HepG2 (cell line): ENCODE measurements at regions not wholly inside any gene's neighbourhood (a gene's known extent, or its start where the extent isn't known, plus 50 kb on each side); places are given as distances from the start of the nearest gene placed in this dataset.

Experiments used
- ARNTL ChIP-seq: sonication (generic); formaldehyde crosslinking; IDR thresholded peaks from 2 replicates; pipeline ENCODE4 v1.4.0; 2020; ENCODE audit warnings: mild to moderate bottlenecking, missing genetic modification reagents
- FLYWCH1 ChIP-seq: sonication (generic); formaldehyde crosslinking; IDR thresholded peaks from 2 replicates; pipeline ENCODE4 v1.8.1; 2023; ENCODE audit warnings: mild to moderate bottlenecking, missing genetic modification reagents
- GATA4 ChIP-seq: sonication (generic); IDR thresholded peaks from 2 replicates; pipeline ENCODE4 v1.6.1; 2016; ENCODE audit warnings: antibody characterized with exemption, low read depth, borderline replicate concordance
- GZF1 ChIP-seq: sonication (generic); formaldehyde crosslinking; IDR thresholded peaks from 2 replicates; pipeline ENCODE4 v1.5.1; 2020; ENCODE audit warnings: mild to moderate bottlenecking, missing genetic modification reagents
- HCFC1 ChIP-seq: fragments of 150-350 bp; IDR thresholded peaks from 2 replicates; pipeline ENCODE4 v1.6.1; 2014; ENCODE audit warnings: low read depth, low read length
- HNF4A ChIP-seq: sonication (generic); formaldehyde crosslinking; IDR thresholded peaks from 2 replicates; pipeline ENCODE4 v1.4.0; 2020; ENCODE audit warnings: missing genetic modification reagents
- NCOA2 ChIP-seq: sonication (generic); formaldehyde crosslinking; IDR thresholded peaks from 2 replicates; pipeline ENCODE4 v1.8.0; 2022; ENCODE audit warnings: inconsistent platforms
- NCOR1 ChIP-seq: fragments of 200-600 bp; sonication (generic); IDR thresholded peaks from 2 replicates; pipeline ENCODE4 v1.7.0; 2017; ENCODE audit warnings: antibody characterized with exemption, low read length, borderline replicate concordance
- NRL ChIP-seq: sonication (generic); formaldehyde crosslinking; IDR thresholded peaks from 2 replicates; pipeline ENCODE4 v1.5.0; 2020; ENCODE audit warnings: missing genetic modification reagents, mild to moderate bottlenecking, moderate library complexity, borderline replicate concordance
- REPIN1 ChIP-seq: sonication (generic); formaldehyde crosslinking; IDR thresholded peaks from 2 replicates; pipeline ENCODE4 v1.8.0; 2022; ENCODE audit warnings: missing genetic modification reagents, low read depth, mild to moderate bottlenecking, borderline replicate concordance
- SKI ChIP-seq: fragments of 450-650 bp; IDR thresholded peaks from one replicate; pipeline ENCODE4 v1.6.1; 2018; ENCODE audit warnings: mild to moderate bottlenecking; ENCODE audit not compliant: partially characterized antibody
- TRIM22 ChIP-seq: fragments of 450-650 bp; IDR thresholded peaks from 2 replicates; pipeline ENCODE4 v1.6.1; 2017
- ZBTB34 ChIP-seq: sonication (generic); formaldehyde crosslinking; IDR thresholded peaks from 2 replicates; pipeline ENCODE4 v1.8.0; 2022; ENCODE audit warnings: mild to moderate bottlenecking, missing genetic modification reagents
- ZNF615 ChIP-seq: sonication (generic); formaldehyde crosslinking; IDR thresholded peaks from 2 replicates; pipeline ENCODE4 v1.5.0; 2020; ENCODE audit warnings: mild to moderate bottlenecking, missing genetic modification reagents, borderline replicate concordance
- ZNF709 ChIP-seq: sonication (generic); formaldehyde crosslinking; IDR thresholded peaks from 2 replicates; pipeline ENCODE4 v1.5.0; 2020; ENCODE audit warnings: mild to moderate bottlenecking, missing genetic modification reagents
- ZNF724P ChIP-seq: sonication (generic); formaldehyde crosslinking; IDR thresholded peaks from 2 replicates; pipeline ENCODE4 v1.8.0; 2022; ENCODE audit warnings: missing genetic modification reagents, borderline replicate concordance
- TF ChIP-seq, protein P1 (sequence below): sonication (generic); formaldehyde crosslinking; IDR thresholded peaks from 2 replicates; pipeline ENCODE4 v1.8.0; 2023; ENCODE audit warnings: mild to moderate bottlenecking, missing genetic modification reagents
- TF ChIP-seq, protein P2 (sequence below): sonication (generic); formaldehyde crosslinking; IDR thresholded peaks from 2 replicates; pipeline ENCODE4 v1.9.0; 2021; ENCODE audit warnings: missing genetic modification reagents, borderline replicate concordance
- TF ChIP-seq, protein P3 (sequence below): sonication (generic); formaldehyde crosslinking; IDR thresholded peaks from 2 replicates; pipeline ENCODE4 v1.4.0; 2020; ENCODE audit warnings: missing genetic modification reagents, borderline replicate concordance

DNA sequence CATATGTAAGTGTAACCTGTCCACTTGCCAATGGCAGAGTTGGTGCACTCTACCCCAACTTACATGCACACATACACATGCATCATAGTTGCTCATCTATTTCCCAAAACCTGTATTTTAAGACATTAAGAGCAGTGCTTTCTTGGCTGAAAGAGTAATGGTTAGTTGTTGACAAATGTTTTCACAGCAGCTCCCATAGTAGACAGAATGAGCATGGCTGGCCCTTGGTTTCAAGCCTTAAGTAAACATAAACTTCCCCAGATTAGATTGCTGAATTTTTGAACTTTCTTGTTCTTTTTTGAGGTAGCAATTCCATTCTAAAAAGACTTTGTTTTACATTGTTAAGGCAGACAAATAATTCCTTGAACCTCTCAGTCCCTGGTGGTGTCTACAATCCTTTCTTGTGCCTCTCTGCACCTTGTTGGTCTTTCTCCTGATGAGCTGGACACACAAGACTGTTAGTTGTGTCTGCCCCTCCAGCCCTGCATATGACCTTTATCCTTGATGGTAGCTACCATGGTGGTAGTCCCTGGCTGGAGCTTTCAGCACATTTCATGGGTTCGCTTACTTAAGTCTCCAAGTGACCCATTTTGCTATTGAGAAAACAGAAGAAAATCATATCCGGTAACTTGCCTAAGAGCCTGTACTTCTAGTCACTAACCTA lies 580.1 kb upstream of the ID2 start (continued):
- TF ChIP-seq ZNF724P (CRISPR knock-in tag) = no peak
- TF ChIP-seq FLYWCH1 (CRISPR knock-in tag) = no peak
- TF ChIP-seq NCOA2 (CRISPR knock-in tag) = no peak
- TF ChIP-seq TRIM22 = no peak
- no peak for TF ChIP-seq SKI
- TF ChIP-seq NRL = no peak
- TF ChIP-seq, protein P1, sequence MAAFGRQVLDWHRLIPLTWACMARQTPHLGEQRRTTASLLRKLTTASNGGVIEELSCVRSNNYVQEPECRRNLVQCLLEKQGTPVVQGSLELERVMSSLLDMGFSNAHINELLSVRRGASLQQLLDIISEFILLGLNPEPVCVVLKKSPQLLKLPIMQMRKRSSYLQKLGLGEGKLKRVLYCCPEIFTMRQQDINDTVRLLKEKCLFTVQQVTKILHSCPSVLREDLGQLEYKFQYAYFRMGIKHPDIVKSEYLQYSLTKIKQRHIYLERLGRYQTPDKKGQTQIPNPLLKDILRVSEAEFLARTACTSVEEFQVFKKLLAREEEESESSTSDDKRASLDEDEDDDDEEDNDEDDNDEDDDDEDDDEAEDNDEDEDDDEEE (CRISPR knock-in tag) = no peak
- TF ChIP-seq NCOR1 = no peak
- TF ChIP-seq HNF4A (CRISPR knock-in tag) = no peak
- TF ChIP-seq REPIN1 (CRISPR knock-in tag) = no peak
- TF ChIP-seq GZF1 = no peak
- TF ChIP-seq ZBTB34 (CRISPR knock-in tag) = no peak
- no peak for TF ChIP-seq GATA4
- no peak for TF ChIP-seq HCFC1
- TF ChIP-seq, protein P2, sequence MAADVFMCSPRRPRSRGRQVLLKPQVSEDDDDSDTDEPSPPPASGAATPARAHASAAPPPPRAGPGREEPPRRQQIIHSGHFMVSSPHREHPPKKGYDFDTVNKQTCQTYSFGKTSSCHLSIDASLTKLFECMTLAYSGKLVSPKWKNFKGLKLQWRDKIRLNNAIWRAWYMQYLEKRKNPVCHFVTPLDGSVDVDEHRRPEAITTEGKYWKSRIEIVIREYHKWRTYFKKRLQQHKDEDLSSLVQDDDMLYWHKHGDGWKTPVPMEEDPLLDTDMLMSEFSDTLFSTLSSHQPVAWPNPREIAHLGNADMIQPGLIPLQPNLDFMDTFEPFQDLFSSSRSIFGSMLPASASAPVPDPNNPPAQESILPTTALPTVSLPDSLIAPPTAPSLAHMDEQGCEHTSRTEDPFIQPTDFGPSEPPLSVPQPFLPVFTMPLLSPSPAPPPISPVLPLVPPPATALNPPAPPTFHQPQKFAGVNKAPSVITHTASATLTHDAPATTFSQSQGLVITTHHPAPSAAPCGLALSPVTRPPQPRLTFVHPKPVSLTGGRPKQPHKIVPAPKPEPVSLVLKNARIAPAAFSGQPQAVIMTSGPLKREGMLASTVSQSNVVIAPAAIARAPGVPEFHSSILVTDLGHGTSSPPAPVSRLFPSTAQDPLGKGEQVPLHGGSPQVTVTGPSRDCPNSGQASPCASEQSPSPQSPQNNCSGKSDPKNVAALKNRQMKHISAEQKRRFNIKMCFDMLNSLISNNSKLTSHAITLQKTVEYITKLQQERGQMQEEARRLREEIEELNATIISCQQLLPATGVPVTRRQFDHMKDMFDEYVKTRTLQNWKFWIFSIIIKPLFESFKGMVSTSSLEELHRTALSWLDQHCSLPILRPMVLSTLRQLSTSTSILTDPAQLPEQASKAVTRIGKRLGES = no peak
- TF ChIP-seq ARNTL (CRISPR knock-in tag) = no peak
- TF ChIP-seq, protein P3, sequence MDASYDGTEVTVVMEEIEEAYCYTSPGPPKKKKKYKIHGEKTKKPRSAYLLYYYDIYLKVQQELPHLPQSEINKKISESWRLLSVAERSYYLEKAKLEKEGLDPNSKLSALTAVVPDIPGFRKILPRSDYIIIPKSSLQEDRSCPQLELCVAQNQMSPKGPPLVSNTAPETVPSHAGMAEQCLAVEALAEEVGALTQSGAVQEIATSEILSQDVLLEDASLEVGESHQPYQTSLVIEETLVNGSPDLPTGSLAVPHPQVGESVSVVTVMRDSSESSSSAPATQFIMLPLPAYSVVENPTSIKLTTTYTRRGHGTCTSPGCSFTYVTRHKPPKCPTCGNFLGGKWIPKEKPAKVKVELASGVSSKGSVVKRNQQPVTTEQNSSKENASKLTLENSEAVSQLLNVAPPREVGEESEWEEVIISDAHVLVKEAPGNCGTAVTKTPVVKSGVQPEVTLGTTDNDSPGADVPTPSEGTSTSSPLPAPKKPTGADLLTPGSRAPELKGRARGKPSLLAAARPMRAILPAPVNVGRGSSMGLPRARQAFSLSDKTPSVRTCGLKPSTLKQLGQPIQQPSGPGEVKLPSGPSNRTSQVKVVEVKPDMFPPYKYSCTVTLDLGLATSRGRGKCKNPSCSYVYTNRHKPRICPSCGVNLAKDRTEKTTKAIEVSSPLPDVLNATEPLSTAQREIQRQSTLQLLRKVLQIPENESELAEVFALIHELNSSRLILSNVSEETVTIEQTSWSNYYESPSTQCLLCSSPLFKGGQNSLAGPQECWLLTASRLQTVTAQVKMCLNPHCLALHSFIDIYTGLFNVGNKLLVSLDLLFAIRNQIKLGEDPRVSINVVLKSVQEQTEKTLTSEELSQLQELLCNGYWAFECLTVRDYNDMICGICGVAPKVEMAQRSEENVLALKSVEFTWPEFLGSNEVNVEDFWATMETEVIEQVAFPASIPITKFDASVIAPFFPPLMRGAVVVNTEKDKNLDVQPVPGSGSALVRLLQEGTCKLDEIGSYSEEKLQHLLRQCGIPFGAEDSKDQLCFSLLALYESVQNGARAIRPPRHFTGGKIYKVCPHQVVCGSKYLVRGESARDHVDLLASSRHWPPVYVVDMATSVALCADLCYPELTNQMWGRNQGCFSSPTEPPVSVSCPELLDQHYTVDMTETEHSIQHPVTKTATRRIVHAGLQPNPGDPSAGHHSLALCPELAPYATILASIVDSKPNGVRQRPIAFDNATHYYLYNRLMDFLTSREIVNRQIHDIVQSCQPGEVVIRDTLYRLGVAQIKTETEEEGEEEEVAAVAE (CRISPR knock-in tag) = no peak
- no peak for TF ChIP-seq ZNF709 (CRISPR knock-in tag)
- no peak for TF ChIP-seq ZNF615 (CRISPR knock-in tag)
